ENCODE measurements at regions not wholly inside any gene's neighbourhood (a gene's known extent, or its start where the extent isn't known, plus 50 kb on each side); places are given as distances from the start of the nearest gene placed in this dataset.

- H2AFZ ChIP-seq (ENCODE audit: low read length): no peak overlapping the region
- no peak for TF ChIP-seq TFDP2 (CRISPR knock-in tag; IDR thresholded peaks at IDR 0.05)
- TF ChIP-seq ZBTB4 (CRISPR knock-in tag; IDR thresholded peaks at IDR 0.05; ENCODE audit: borderline replicate concordance): no peak
- TF ChIP-seq ZNF83 (CRISPR knock-in tag; IDR thresholded peaks at IDR 0.05; ENCODE audit: borderline replicate concordance): no peak
- no peak for TF ChIP-seq DR1 (CRISPR knock-in tag; IDR thresholded peaks at IDR 0.05)
- TF ChIP-seq ZNF572 (CRISPR knock-in tag; IDR thresholded peaks at IDR 0.05): no peak
- no peak for TF ChIP-seq EHMT2 (IDR thresholded peaks at IDR 0.05; ENCODE audit: borderline replicate concordance, low read depth, low read length)
- TF ChIP-seq TEF (CRISPR knock-in tag; IDR thresholded peaks at IDR 0.05): no peak
- TF ChIP-seq ZSCAN25 (CRISPR knock-in tag; IDR thresholded peaks at IDR 0.05): no peak
- no peak for TF ChIP-seq TRIM22 (IDR thresholded peaks at IDR 0.05)
- TF ChIP-seq NPAS2 (CRISPR knock-in tag; IDR thresholded peaks at IDR 0.05; ENCODE audit: borderline replicate concordance): no peak
- no peak for TF ChIP-seq ELF3 (CRISPR knock-in tag; IDR thresholded peaks at IDR 0.05)
- no peak for TF ChIP-seq ZBTB42 (CRISPR knock-in tag; IDR thresholded peaks at IDR 0.05)
- no peak for TF ChIP-seq ZBTB43 (CRISPR knock-in tag; conservative IDR thresholded peaks at IDR 0.05)
- no peak for TF ChIP-seq ZFP90 (CRISPR knock-in tag; IDR thresholded peaks at IDR 0.05; ENCODE audit: borderline replicate concordance)
- TF ChIP-seq E2F1 (CRISPR knock-in tag; IDR thresholded peaks at IDR 0.05): no peak
- no peak for TF ChIP-seq HIVEP1 (CRISPR knock-in tag; IDR thresholded peaks at IDR 0.05)
- H3K79me2 ChIP-seq (ENCODE audit: insufficient read depth, low read length): no peaks in the 10 kb centered on the region
- H3K4me2 ChIP-seq (ENCODE audit: low read depth, low read length): no peak overlapping the region
- H3K4me3 ChIP-seq (replicated peaks in 1 of 3; ENCODE audit: insufficient read depth in 1 of 3, low read depth in 2 of 3, low read length in 3 of 3): no peak overlapping the region
- no peak overlapping the region for H3K27ac ChIP-seq (ENCODE audit: extremely low read length, insufficient read depth, low read length)
- ATAC-seq (no peak), FAIRE-seq (no peak), DNase-seq (ENCODE audit: low spot score) (no peak)
- no peaks in the 10 kb centered on the region for H4K20me1 ChIP-seq (ENCODE audit: insufficient read depth, low read length)
- ChIA-PET CTCF (ENCODE audit: low intra/inter-chr PET ratio, low total read pairs) (no interaction called here), POLR2A (no interaction called here)
- intact Hi-C loops (cut with micrococcal nuclease; ENCODE audit: unreplicated experiment) (no loop called here), in situ Hi-C loops (cut with HindIII; ENCODE audit: extremely low pct_ligation_motif_present, low pct_unique_long_range_greater_than_20kb) (loop anchor here (10.0 to 25.0 kb wide), 3 partner anchors 577 to 745 kb away; no protein-coding TSS in a partner anchor)
- H3K36me3 ChIP-seq (replicated peaks in 1 of 2; ENCODE audit: control insufficient read depth in 1 of 2, insufficient read depth in 2 of 2, low read length in 2 of 2): no peaks in the 10 kb centered on the region
- H3K27me3 ChIP-seq (ENCODE audit: control insufficient read depth in 1 of 2, insufficient read depth in 2 of 2, low read length in 2 of 2): no peaks in the 10 kb centered on the region
- H3K9me3 ChIP-seq (ENCODE audit: low read length): no peaks in the 10 kb centered on the region
- no TSS peak for BruUV-seq (replicated peaks)
- WGBS (ENCODE audit: low lambda C conversion rate): 3% methylated on average over 4 of the region's 4 CpGs
- no peak overlapping the region for H3K9ac ChIP-seq (ENCODE audit: insufficient read depth, low read depth, low read length)
- H3K4me1 ChIP-seq (ENCODE audit: insufficient read depth, low read length): no peaks in the 10 kb centered on the region
Measured at GRCh38 chr22:34410111-34410510, 489.8 kb upstream of the LARGE1 start.

Measured in HepG2 (cell line).